GM21367 (cell line): ENCODE measurements at regions not wholly inside any gene's neighbourhood (a gene's known extent, or its start where the extent isn't known, plus 50 kb on each side); places are given as distances from the start of the nearest gene placed in this dataset.

Experiments
- ATAC-seq: cut with Tn5 transposase; IDR thresholded peaks from one replicate; pipeline ENCODE4 v1.9.1; 2021; ENCODE audit not compliant: unreplicated experiment

GRCh38 chr1:80751204-80751603 lies 1049.5 kb upstream of the ADGRL2 start:
- ATAC-seq: no peak

GRCh38 chr1:80731241-80731894 lies 1069.4 kb upstream of the ADGRL2 start:
- no peak for ATAC-seq

- no peak for ATAC-seq
Measured at GRCh38 chr1:80722611-80723010, 1078.1 kb upstream of the ADGRL2 start.

DNA sequence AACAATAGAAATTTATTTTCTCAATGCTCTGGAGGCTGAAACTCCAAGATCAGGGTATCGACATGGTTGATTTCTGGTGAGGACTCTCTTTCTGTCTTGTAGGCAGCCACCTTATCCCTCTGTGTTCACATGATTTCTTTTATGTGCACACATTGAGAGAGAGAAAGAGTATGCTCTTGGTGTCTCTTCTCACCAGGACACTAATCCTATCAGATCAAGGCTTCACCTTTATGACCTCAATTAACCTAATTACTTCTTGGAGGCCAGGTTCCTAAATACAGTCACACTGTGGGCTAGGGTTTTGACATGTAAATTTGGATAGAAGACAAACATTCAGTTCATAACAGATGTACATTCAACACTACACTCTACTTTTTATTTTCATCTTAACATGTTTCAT lies 1094.2 kb upstream of the ADGRL2 start:
- no peak for ATAC-seq

GRCh38 chr1:80678438-80678837 lies 1122.3 kb upstream of the ADGRL2 start:
- ATAC-seq: no peak

DNA sequence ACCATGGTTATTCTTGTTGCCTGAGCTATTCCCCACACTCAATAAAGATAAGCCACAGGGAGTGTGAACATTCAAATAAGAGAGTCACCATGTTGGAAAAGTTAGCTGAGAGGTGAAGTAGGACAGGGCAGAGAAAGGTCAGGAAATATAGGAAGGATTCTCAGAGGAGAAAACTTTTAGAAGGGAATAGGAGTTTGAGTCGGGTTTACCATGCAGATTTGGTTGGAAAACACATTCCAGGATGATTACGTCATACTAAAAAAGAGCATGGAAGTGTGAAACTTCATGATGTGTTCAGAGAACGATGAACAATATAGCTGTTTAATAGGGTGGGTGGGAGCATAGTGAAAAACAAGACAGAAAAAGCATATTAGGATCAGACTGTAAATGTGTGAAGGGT lies 1125.3 kb upstream of the ADGRL2 start:
- ATAC-seq: no peak

GRCh38 chr1:80673935-80674597 lies 1126.7 kb upstream of the ADGRL2 start:
- no peak for ATAC-seq

GRCh38 chr1:80668372-80668771 lies 1132.4 kb upstream of the ADGRL2 start:
- ATAC-seq: no peak

- ATAC-seq: no peak
Measured at GRCh38 chr1:80666073-80666472, 1134.7 kb upstream of the ADGRL2 start.

DNA sequence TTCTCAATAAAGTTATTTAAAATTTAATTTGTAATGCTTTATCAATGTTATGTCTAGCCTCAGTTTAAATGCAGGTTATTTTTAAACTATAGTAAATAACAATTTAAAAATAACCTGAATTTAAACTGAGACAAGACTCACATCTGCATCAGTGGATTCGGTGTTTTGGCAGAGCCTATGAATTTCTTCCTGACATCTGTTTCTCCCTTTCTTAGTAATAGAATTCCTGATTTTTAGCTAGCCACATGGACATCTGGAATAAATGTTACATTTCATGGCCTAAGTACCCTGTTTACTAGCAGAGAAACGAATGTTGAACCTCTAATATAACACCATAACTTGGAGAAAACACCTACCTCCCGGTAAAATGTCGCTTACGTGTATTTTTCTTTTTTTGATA lies 1141.6 kb upstream of the ADGRL2 start:
- ATAC-seq: no peak

DNA sequence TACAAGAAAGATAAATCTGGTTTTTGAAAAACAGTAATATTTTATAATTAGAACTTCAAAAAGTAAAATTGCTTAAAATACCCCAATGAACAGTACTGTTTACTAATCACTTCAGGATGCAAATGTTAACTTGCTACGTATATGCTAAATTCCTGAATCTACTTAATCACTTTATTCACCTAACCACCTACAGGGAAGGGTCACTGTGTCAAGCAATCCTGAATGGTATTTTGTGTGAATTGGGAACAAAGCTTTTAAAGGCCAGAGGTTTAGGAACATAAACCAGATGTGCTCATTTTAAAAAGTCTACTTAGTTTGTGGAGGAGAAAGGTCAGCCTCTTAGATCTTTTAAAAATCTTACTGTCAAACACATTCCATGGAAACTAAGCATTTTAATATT lies 1143.0 kb upstream of the ADGRL2 start:
- no peak for ATAC-seq

GRCh38 chr1:80657044-80657643 lies 1143.6 kb upstream of the ADGRL2 start:
- no peak for ATAC-seq

DNA sequence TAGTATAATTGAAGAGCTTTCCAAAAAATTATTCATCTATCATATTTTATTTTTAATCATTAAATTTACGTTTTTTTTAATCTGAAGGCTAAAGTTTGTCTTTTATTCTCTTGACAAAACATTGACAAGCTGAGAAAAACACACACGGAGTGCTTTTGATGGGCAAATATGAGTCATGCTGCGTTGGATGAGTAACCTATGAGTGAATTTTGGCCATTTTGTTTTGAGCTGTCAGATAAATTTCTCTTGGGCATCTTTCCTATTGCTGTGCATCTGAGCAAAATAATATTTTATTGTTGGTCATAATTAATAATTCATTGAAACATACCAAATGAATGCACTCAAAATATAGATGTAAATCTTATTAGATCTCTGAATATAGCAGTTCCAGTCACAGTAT lies 1144.1 kb upstream of the ADGRL2 start:
- no peak for ATAC-seq

DNA sequence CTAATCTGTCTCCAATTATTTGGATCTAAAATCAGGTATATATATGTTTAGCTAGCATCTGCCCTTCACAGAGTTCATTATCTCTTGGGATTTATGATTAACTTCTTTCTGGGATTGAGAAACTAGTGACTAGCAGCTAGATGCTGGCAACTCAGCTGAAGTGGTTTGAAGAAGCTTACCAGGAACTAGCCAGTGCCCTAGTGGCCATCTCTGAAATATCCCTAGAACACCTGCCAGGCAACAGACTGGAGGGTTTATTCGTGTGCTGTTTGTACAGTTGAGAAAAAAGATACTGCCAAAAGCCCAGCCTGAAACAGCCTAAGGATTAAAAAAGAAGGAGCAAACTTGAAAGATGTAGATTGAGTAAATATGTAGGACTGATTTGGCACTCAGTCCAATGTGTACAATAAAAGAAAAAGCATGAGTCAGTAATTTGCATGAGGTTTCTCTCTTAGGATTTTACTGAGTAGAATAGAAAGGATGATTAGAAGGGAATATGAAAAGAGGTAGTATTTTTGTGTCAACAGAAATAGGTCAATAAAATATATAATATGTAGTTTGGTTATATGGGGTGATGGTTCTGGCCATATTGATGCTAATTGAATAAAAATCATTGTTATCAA lies 1144.6 kb upstream of the ADGRL2 start:
- ATAC-seq: peak; percentile 93

- ATAC-seq: no peak
Measured at GRCh38 chr1:80646053-80646452, 1154.7 kb upstream of the ADGRL2 start.

- no peak for ATAC-seq
Measured at GRCh38 chr1:80645621-80646020, 1155.1 kb upstream of the ADGRL2 start.

GRCh38 chr1:80640978-80641377 lies 1159.8 kb upstream of the ADGRL2 start:
- ATAC-seq: peak; percentile 38

DNA sequence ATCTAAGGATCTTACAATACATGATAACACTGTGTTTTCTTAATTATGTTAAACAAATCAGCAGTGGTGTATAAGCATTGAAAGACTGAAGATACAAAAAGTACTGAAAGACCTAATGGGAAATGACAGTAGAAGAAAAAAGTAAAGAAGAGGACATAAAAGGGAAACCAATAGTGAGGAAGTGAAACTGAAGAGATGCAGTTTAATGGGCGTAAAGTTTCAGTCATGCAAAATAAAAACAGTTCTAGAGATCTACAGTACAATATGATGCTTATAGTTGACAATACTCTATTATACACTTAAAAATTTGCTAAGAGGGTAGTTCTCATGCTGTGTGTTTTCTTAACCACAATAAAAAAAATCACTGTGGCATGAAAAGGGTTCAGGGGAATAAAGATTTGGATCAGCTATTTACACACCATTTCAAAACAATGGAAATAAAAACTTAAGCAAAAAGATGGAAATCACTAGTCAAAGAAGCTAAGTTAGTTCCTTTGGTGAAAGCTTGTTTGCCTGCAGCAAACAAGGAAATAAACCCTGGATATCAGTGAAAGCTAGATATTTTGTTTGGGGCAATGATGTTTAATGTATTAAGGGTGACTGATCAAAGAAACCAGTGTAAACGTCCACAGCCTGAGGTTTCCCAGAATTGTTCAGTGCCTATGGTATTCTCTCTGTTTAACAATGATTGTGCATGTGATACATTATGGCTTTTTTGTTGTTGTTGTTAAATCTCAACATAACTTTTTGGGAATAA lies 1160.8 kb upstream of the ADGRL2 start:
- peak; percentile 97 for ATAC-seq

- no peak for ATAC-seq
Measured at GRCh38 chr1:80633947-80634706, 1166.6 kb upstream of the ADGRL2 start.

- no peak for ATAC-seq
Measured at GRCh38 chr1:80632284-80632683, 1168.5 kb upstream of the ADGRL2 start.
